GM20431 (cell line): ENCODE measurements at regions not wholly inside any gene's neighbourhood (a gene's known extent, or its start where the extent isn't known, plus 50 kb on each side); places are given as distances from the start of the nearest gene placed in this dataset.
"Not testable (repeated sequence)": the region's sequence is repeated elsewhere in the genome, so short reads cannot be mapped to it uniquely, and the experiment has no call there.

Experiments
- in situ Hi-C: fragments of 300-500 bp; cut with MseI, MboI; formaldehyde crosslinking; loops from one replicate; pipeline ENCODE4 v1.15.0; 2020; ENCODE audit warnings: low sequenced_read_pairs; ENCODE audit not compliant: unreplicated experiment

- in situ Hi-C loops, result no loop called here
Measured at GRCh38 chr2:125185691-125186270, 1160.7 kb downstream of the CNTNAP5 start.

DNA sequence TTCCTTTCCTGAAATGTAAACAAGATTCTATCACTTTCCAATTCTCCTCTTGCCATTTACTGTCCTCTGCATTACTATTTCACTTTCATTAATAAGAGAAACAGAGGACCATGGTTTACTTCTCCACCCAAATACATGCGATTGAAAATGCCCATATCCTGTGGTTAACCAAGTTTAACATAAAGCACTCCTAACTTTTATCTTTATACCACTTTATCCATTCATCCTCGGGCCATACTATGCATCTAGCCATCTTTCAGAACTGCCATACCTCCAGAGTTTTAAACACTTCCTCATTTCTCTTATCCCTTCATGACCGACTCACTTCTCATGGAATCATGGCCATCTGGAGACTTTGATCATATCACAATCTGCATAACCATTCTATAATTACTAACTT, 1182.3 kb downstream of the CNTNAP5 start:
- in situ Hi-C loops, result no loop called here

DNA sequence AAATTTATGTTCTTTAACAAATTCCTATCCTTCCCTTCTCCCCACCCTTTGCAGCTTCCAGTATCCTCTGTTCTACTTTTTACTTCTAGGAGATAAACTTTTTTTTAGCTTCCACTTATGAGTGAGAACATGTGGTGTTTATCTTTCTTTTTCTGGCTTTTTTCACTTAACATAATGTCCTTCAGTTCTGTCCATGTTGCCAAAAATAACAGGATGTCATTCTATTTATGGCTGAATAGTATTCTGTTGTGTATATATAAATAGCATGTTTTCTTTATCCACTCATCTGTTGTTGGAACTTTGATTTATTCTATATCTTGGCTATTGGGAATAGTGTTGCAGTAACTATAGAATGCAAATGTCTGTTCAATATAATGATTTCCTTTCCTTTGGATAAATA, 1191.2 kb downstream of the CNTNAP5 start:
- in situ Hi-C loops, result no loop called here

DNA sequence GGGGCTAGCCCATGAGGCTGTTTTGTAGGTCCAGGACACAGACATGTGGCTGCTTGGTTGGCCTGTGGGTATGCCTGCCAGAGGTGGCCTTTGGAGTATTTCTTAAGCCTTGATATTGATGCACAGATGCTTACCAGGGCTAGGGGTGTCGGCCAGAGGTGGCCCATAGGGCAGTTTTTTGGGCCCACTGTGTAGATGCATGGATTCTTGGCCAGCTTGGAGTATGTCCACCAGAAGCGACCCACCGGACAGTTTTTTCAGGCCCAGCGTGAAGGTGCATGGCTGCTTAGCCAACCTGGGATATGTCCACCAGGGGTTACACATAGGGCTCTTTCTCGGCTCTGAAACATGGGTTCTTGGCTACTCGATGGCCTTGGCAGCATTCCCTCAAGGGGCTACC, 1199.1 kb downstream of the CNTNAP5 start:
- in situ Hi-C loops, result no loop called here

DNA sequence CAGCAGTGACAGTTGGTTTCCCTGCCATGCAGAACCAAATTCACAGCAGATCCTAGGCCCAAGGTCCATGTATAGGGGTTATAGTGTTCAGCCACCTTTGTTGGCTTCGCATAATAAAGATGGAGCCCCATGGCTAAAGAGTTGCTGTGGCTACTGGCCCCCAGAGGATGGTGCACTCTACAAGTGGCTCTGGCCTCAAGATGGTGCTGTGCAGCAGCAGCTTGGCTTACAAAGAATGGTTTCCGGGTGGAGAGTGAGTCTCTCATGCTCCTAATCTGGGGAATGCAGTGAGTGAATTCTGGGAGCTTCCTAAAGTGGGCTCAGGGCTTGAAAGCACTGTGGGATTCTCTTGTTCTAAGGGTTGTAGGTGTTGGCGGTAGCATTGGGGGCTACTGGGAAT, 1199.7 kb downstream of the CNTNAP5 start:
- in situ Hi-C loops, result no loop called here

GRCh38 chr2:125227843-125228392, 1202.8 kb downstream of the CNTNAP5 start:
- in situ Hi-C loops, result no loop called here

- in situ Hi-C loops, result no loop called here
Measured at GRCh38 chr2:125240870-125241269, 1215.8 kb downstream of the CNTNAP5 start.

DNA sequence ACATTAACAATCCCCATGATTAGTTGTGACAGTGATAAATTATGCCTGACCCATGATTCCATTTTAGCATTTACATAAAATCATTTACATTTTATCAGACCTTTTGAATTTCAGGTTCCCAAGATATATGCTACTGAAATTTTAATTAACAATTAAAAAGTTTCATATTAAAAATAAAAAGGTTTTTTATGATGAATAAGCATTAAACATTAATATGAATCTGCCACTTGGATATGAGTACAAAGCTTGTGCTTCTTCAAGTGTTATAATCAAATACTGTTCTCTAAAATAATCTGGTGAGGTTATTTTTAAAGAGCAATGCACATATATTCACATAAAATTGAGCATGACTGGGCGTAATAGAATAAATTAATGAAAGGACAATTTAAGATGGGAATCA, 1218.0 kb downstream of the CNTNAP5 start:
- in situ Hi-C loops, result no loop called here

GRCh38 chr2:125254010-125254409, 1228.9 kb downstream of the CNTNAP5 start:
- in situ Hi-C loops, result no loop called here

- in situ Hi-C loops, result no loop called here
Measured at GRCh38 chr2:125259451-125259850, 1234.4 kb downstream of the CNTNAP5 start.

GRCh38 chr2:125260366-125260930, 1235.4 kb downstream of the CNTNAP5 start:
- in situ Hi-C loops, result not testable (repeated sequence)

- in situ Hi-C loops, result no loop called here
Measured at GRCh38 chr2:125264453-125264852, 1239.4 kb downstream of the CNTNAP5 start.

GRCh38 chr2:125267683-125268082, 1242.6 kb downstream of the CNTNAP5 start:
- in situ Hi-C loops, result no loop called here

DNA sequence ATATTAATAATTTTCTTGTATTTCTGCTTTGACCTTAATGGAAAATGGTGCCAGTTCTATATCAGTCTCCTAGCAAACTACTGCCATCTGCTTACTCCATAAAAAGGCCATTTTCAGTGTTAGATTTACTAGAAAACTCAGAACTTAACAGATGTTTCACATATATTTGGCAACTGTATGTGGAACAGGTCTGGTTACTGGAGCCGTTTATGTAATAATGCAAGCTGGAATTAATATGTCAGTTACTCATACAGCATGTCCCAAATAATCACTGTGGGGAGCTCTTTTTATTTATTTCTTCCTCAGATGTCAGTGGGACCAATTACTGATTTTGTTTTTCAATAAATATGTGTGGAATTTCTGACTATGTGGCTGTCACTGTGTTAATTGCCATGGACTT, 1247.6 kb downstream of the CNTNAP5 start:
- in situ Hi-C loops, result no loop called here

DNA sequence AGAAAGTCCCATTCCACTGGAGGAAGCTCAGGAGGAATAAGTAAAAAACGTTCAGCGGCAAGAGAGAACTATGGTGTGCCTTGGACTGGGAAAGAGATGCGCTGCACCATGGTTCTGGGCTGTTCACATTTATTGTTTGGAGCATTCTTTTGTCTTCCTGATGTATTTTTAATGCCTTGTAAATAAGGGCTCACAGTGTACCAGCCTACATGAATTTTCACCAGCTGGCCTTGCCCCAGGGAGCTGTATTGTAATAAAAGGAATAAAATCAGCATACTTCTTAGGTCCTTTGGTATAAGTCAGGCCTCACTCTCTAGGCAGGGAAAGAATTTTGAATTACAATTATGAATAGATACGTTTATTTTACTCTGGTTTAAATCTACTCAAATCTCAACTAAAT, 1249.6 kb downstream of the CNTNAP5 start:
- in situ Hi-C loops, result no loop called here

DNA sequence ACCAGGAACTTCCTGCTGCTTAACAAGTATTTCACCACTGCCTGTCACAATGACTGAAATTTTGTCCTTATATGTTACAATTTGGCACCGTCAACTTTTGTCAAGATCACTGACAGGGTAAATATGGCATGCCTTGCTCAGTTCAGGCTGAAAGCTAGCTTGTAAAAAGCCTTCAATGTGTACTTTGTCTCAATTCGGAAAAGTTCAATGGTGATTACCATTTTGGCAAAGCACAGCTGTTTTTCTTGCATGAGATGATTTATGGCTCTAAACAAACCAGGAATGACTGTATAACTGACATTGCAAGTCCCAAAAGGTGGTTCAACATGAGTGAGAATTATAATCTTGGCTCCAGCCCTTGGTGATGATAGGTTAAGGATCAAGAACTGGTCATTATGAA, 1255.2 kb downstream of the CNTNAP5 start:
- in situ Hi-C loops, result no loop called here

GRCh38 chr2:125281242-125281641, 1256.2 kb downstream of the CNTNAP5 start:
- in situ Hi-C loops, result no loop called here

DNA sequence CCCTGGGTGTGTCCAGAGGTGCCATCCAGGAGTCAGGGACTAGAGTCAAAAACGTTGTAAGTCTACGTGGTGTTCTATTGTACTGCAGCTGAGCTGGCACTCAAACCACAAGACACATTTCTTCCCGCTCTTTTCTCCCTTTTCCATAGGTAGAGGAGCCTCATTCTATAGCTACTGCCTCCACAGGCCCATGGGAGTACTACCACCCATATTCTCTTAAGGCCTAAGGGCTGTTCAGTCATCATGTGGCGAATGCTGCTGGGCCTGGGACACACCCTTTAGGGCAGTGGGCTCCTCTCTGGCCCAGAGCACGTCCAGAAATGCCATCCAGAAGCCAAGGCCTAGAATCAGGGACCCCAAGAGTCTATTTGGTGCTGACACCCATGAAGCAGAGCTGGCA, 1271.7 kb downstream of the CNTNAP5 start:
- in situ Hi-C loops, result no loop called here

DNA sequence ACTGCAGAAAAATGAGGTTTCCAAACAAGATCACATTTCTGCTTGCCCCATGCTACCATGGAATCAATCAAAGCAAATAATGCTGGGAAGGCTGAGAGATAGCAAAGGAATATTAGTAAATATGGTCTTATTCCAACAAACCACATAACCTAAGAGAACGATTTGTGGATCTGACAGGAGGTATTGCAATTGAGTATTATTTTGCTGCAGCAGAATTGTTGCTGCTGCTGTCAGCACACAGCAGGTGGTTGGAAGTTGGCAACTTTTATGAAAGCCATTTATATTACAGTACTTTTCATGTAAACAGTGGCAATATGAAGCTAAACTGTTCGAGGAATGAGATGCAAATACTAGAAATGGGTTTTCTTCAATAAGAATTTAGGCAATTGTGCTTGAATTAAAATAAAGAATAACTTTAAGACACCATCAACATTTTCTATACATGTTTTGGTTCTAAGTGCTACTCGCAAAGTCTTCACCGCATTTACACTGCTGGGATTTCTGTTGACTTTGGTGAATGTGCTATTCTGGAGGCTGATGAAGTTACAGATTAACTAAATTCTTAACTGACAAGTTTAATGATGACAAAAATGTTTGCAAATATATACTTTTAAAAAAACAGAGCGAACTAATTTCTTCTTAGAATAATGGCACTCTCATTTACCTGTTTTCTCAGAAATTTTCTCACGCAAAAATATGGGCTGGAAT, 1285.7 kb downstream of the CNTNAP5 start:
- in situ Hi-C loops, result no loop called here

- in situ Hi-C loops, result no loop called here
Measured at GRCh38 chr2:125312342-125312741, 1287.3 kb downstream of the CNTNAP5 start.

- in situ Hi-C loops, result no loop called here
Measured at GRCh38 chr2:125313806-125314205, 1288.7 kb downstream of the CNTNAP5 start.
